HG03139 (cell line): ENCODE measurements at regions not wholly inside any gene's neighbourhood (a gene's known extent, or its start where the extent isn't known, plus 50 kb on each side); places are given as distances from the start of the nearest gene placed in this dataset.
"Not testable (repeated sequence)": the region's sequence is repeated elsewhere in the genome, so short reads cannot be mapped to it uniquely, and the experiment has no call there.

Source experiments
- ATAC-seq: cut with Tn5 transposase; IDR thresholded peaks from one replicate; pipeline ENCODE4 v1.9.1; 2021; ENCODE audit not compliant: unreplicated experiment

DNA sequence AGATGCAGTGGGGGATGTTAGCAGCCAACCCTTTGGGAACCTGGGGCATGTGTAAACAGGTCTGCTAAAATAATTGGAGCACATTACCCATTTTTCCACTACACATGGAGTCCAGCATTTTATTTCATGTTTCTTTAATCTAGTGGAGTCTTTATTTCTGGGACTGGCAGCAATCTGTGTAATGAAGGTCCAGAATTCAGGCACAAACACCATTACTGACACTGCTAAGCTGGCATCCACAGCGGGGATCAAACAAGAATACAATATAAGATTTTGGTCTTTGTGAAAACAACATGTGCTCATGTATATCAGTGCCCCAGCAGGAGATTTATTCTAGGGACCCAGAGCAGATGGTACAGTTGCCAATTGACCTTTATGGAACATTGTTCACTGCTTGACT lies 1587.0 kb upstream of the PRR20A start:
- no peak for ATAC-seq

GRCh38 chr13:55554741-55555140 lies 1586.0 kb upstream of the PRR20A start:
- no peak for ATAC-seq

DNA sequence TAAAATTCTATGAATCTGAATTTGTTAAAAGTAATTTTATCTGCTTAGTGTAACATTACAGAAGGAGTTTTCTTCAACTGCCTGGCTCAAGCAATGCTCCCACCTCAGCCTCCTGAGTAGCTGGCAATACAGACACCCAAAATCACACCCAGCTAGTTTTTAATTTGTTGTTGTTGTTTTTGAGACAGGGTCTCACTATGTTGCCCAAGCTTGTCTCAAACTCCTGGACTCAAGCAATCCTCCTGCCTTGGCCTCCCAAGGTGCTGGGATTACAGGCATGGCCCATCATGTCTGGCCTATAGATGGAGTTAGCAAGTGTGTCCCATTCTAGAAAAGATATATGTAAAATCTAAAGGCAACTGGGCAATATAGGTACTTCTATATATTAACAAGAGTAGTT lies 1580.4 kb upstream of the PRR20A start:
- no peak for ATAC-seq

GRCh38 chr13:55563267-55563666 lies 1577.5 kb upstream of the PRR20A start:
- no peak for ATAC-seq

DNA sequence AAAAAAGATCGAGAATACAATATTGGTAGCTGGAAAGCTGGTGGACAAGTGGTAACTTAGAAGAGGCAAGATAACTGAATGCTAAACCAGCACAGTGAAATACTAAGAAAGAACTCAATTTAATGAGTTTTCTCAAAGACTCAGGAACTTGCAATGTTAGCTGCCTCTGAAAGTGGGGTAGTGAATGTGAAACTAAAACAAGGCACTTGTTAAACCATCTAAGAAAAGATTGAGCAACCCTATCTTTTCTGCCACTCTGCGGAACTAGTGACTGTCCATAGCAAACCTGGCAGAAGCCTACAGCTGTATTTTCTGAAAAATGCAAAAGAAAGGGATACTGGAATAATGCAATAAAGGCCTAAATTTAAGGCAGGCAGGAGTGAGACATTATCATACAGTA lies 1574.4 kb upstream of the PRR20A start:
- ATAC-seq = no peak

GRCh38 chr13:55566779-55567178 lies 1573.9 kb upstream of the PRR20A start:
- no peak for ATAC-seq

- no peak for ATAC-seq
These were observed 1572.7 kb upstream of the PRR20A start for GRCh38 chr13:55567721-55568625.

GRCh38 chr13:55569082-55569481 lies 1571.6 kb upstream of the PRR20A start:
- no peak for ATAC-seq

DNA sequence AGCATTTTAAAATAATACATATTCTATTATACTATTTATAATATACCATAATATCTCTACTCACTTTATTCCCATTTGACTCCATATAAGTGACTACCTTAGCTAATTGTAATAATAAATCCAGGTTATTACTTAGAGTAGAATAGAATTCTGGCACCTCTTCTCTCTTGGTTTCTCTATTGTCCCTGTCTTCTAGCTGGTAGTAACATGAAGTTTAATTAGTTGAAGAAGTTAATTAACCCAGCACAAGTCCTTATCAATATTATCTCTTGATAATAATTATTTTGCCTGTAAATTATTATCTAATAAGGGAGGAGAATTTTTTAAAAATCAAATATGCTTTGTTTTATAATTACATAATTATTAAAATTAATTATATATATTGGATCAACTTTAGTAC lies 1571.2 kb upstream of the PRR20A start:
- no peak for ATAC-seq

DNA sequence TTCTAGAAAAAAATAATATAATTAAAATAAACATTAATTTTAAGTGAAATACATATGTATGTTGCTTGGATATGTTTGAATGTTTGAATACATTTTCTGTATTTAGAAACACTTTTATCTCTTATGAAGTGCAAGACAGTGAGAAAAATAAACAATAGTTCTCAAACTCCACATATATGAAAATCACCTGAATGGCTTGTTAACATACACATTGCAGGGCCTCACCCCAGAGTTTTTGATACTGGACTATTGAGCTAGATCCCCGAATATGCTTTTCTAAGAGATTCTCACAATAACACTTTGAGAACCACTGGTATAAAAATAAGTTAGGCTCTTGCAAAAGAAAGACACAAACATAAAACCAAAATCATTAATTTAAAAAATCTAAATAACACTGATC lies 1570.3 kb upstream of the PRR20A start:
- no peak for ATAC-seq

DNA sequence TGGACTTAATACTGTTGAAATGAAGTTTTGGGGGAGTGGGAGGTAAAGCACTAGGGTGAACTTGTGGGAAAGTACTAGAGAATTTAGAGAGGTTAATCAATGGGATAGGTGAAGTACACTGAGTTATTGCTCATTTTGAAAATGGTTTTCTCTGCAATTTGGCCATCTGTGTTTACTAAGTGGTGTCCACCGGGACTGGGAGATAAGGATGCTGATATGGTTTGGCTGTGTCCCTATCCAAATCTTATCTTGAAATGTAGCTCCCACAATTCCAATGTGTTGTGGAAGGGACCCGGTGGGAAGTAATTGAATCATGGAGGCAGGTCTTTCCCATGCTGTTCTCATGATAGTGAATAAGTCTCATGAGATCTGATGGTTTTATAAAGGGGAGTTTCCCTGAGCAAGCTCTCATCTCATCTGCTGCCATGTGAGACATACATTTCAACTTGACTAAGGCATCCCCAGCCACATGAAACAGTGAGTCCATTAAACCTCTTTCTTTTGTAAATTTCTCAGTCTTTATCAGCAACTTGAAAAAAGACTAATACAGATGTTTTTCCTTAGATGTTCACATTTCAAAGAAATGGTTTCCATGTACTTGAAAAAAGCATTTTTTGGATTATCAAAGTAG lies 1569.4 kb upstream of the PRR20A start:
- ATAC-seq = no peak

GRCh38 chr13:55572408-55572807 lies 1568.3 kb upstream of the PRR20A start:
- ATAC-seq = no peak

DNA sequence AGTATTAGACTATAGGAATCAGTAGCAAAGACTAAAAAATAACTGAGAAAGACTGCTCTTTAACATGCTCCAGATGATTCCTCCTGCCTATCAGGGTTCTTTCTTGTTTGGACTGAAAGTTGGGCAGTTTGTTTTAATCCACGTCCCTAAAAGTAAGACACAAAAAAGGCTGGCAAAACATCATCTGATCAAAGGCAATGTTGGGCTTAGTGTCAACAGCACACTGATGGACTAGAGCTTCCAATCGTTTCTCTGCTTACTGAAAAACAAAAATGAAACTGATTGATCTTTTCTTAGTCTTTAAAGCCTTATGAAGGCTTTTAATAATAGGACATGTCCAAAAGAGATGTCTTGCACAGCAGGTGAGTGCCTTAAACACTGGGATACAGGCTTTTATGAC lies 1567.9 kb upstream of the PRR20A start:
- ATAC-seq = no peak

- no peak for ATAC-seq
These were observed 1567.2 kb upstream of the PRR20A start for GRCh38 chr13:55573565-55573964.

DNA sequence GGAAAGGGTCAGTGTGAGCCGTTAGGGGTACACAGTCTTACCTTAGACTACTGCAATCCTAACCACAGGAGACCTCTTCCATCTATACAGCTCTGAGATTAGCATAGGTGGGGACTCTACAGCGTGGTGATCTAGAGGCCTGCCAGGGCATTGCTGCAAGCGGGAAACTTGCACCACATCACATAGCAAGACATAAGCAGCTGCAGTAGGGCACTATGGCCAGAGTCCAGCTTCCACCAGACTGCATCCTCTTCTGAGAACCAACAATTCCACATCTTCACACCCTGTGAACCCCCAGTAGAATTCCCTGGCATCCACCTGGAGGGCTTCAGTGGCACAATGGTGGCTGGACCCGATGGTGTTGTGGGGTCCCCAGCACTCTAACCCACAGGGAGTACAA lies 1564.3 kb upstream of the PRR20A start:
- ATAC-seq = no peak

DNA sequence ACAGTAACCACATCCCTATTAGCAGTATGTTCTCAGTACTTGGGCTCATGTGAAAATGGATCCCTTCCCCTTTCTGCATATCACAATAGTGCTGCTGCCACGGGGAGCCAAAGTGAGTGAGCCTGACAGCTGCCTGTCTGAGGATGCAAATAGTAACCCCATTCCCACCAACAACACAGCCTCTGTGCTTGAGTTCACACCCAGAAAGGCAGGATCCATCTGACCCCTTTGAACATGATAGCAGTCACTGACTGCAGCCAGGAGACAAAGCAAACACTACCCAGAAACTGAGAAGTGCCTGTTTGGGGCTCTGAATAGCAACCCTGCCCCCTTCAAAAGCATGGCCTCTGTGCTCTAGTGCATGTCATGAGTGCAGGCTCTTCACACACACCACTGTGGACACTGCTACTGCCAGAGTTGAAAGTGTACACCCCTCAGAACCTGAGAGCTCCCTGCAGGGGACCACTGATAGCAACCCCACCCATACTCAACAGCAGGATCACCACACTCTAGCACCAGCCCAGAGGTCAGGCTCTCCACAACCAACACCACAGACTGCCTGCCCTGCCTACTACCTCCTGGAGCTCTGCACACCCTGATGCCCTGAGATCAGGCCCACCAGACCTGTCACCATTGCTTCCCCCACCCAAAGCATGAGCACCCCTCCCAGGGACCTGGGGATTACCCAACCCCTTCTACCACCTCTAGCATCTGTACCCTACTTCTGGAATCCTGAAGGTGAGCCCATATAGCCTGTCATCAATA lies 1563.5 kb upstream of the PRR20A start:
- no peak for ATAC-seq

DNA sequence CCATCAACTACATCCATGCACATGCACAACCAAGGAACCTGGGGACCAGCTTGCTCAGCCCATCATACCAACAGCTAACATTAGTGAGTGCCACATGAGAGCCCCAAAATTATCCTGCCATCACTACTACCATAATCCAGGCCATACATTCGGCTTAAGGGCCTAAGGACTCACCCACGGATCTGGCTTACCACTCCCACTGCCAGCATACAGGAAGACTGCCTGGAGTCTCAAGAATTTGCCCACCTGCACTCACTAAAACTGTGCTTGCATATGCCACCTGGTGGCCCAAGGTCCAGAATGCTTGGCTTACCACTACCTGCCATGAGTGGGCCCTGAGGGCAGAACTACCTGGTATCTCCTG lies 1562.9 kb upstream of the PRR20A start:
- ATAC-seq = no peak

DNA sequence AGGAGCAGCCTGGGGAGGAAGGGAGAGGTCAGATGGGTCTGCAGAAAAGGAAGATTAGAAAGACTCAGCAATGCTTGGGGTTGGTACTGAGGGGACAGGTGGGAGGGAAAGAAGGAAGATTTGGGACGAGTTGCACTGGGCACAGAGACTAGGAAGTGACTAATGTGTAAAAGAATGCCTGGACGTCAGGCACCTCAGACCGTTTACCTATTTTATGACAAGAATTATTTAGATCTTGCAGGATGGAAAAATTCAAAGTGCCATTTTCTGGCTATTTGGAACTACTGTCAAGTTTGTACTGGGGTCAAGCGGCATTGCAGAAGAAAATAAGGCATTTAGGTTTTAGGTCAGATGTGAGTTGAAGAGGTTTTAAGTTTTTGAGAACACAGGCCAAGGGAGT lies 1558.4 kb upstream of the PRR20A start:
- ATAC-seq = not testable (repeated sequence)

GRCh38 chr13:55583953-55584593 lies 1556.6 kb upstream of the PRR20A start:
- no peak for ATAC-seq

GRCh38 chr13:55602784-55603183 lies 1537.9 kb upstream of the PRR20A start:
- no peak for ATAC-seq

- no peak for ATAC-seq
These were observed 1534.6 kb upstream of the PRR20A start for GRCh38 chr13:55606045-55606665.
